ENCODE measurements at regions not wholly inside any gene's neighbourhood (a gene's known extent, or its start where the extent isn't known, plus 50 kb on each side); places are given as distances from the start of the nearest gene placed in this dataset.

DNA sequence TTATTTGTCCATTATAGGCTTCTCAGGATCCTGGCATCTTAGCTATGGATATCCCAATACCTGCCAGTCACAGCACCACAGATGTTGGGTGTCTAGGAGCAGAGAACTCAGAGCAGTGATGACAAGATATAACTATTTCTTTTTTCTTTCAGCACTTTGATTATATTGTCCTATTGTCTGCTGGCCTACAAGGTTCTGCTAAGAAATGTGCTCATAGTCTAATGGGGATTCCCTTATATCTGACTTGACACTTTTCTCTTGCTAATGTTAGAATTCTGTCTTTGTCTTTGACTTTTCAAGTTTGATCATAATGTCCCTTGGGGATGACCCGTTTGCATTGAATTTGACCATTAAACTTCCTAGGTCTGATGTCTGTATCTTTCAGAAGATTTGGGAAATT is 270.4 kb downstream of the OGFRL1 start:
- no peak for TF ChIP-seq TSHZ2 (CRISPR knock-in tag; IDR thresholded peaks at IDR 0.05)
- no peak for TF ChIP-seq ISL1 (CRISPR knock-in tag; IDR thresholded peaks at IDR 0.05)
- TF ChIP-seq TOX (CRISPR knock-in tag; IDR thresholded peaks at IDR 0.05; ENCODE audit: borderline replicate concordance): no peak
- TF ChIP-seq ZFP30 (CRISPR knock-in tag; IDR thresholded peaks at IDR 0.05): no peak
- no peak for TF ChIP-seq RARB (CRISPR knock-in tag; IDR thresholded peaks at IDR 0.05)
- no peak for TF ChIP-seq GLIS3 (CRISPR knock-in tag; IDR thresholded peaks at IDR 0.05)
- TF ChIP-seq PATZ1 (CRISPR knock-in tag; IDR thresholded peaks at IDR 0.05; ENCODE audit: borderline replicate concordance): no peak
- no peak for TF ChIP-seq ZNF8 (CRISPR knock-in tag; IDR thresholded peaks at IDR 0.05)
- TF ChIP-seq ZFP3 (CRISPR knock-in tag; IDR thresholded peaks at IDR 0.05): no peak
- TF ChIP-seq ARNTL (CRISPR knock-in tag; IDR thresholded peaks at IDR 0.05; ENCODE audit: borderline replicate concordance, low read depth): no peak
- no peak for TF ChIP-seq PPARA (CRISPR knock-in tag; IDR thresholded peaks at IDR 0.05; ENCODE audit: borderline replicate concordance)
- TF ChIP-seq ESRRG (CRISPR knock-in tag; IDR thresholded peaks at IDR 0.05): no peak
- TF ChIP-seq CSDC2 (CRISPR knock-in tag; IDR thresholded peaks at IDR 0.05): no peak
- TF ChIP-seq SNAI2 (CRISPR knock-in tag; IDR thresholded peaks at IDR 0.05): no peak
- TF ChIP-seq BACH2 (CRISPR knock-in tag; IDR thresholded peaks at IDR 0.05; ENCODE audit: borderline replicate concordance): no peak
- TF ChIP-seq ZNF70 (CRISPR knock-in tag; IDR thresholded peaks at IDR 0.05): no peak
- TF ChIP-seq, protein P1, sequence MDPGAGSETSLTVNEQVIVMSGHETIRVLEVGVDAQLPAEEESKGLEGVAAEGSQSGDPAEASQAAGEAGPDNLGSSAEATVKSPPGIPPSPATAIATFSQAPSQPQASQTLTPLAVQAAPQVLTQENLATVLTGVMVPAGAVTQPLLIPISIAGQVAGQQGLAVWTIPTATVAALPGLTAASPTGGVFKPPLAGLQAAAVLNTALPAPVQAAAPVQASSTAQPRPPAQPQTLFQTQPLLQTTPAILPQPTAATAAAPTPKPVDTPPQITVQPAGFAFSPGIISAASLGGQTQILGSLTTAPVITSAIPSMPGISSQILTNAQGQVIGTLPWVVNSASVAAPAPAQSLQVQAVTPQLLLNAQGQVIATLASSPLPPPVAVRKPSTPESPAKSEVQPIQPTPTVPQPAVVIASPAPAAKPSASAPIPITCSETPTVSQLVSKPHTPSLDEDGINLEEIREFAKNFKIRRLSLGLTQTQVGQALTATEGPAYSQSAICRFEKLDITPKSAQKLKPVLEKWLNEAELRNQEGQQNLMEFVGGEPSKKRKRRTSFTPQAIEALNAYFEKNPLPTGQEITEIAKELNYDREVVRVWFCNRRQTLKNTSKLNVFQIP (CRISPR knock-in tag; IDR thresholded peaks at IDR 0.05; ENCODE audit: borderline replicate concordance, low read depth): no peak
- TF ChIP-seq ZNF565 (CRISPR knock-in tag; conservative IDR thresholded peaks at IDR 0.05; ENCODE audit: low read depth): no peak
- no peak for TF ChIP-seq TCF4 (CRISPR knock-in tag; IDR thresholded peaks at IDR 0.05; ENCODE audit: borderline replicate concordance)
- TF ChIP-seq CREB5 (CRISPR knock-in tag; IDR thresholded peaks at IDR 0.05; ENCODE audit: low read depth): no peak
- ATAC-seq: no peak

DNA sequence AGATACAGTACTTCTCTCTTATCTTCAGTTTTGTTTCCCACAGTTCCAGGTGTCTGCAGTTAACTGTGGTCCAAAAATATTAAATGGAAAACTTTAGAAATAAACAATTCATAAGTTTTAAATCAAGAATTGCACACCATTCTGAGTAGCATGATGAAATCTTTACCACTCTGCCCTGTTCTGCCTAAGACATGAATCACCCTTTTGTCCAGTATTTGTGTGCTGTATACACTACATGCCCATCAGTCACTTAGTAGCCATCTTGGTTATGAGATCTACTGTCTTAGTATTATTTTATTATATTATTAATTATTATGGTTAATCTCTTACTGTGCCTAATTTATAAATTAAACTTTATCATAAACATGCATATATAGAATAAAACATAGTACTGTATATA is 279.0 kb downstream of the OGFRL1 start:
- ATAC-seq: no peak

More for the DNA sequence above, 279.0 kb downstream of the OGFRL1 start:
- TF ChIP-seq PATZ1 (CRISPR knock-in tag; IDR thresholded peaks at IDR 0.05; ENCODE audit: borderline replicate concordance): no peak
- TF ChIP-seq ARNTL (CRISPR knock-in tag; IDR thresholded peaks at IDR 0.05; ENCODE audit: borderline replicate concordance, low read depth): no peak
- no peak for TF ChIP-seq ZFP3 (CRISPR knock-in tag; IDR thresholded peaks at IDR 0.05)
- no peak for TF ChIP-seq ZNF8 (CRISPR knock-in tag; IDR thresholded peaks at IDR 0.05)
- no peak for TF ChIP-seq TSHZ2 (CRISPR knock-in tag; IDR thresholded peaks at IDR 0.05)
- no peak for TF ChIP-seq CSDC2 (CRISPR knock-in tag; IDR thresholded peaks at IDR 0.05)
- TF ChIP-seq SNAI2 (CRISPR knock-in tag; IDR thresholded peaks at IDR 0.05): no peak
- no peak for TF ChIP-seq ESRRG (CRISPR knock-in tag; IDR thresholded peaks at IDR 0.05)
- no peak for TF ChIP-seq ZNF70 (CRISPR knock-in tag; IDR thresholded peaks at IDR 0.05)
- no peak for TF ChIP-seq OSR1 (CRISPR knock-in tag; IDR thresholded peaks at IDR 0.05)
- TF ChIP-seq ZFP30 (CRISPR knock-in tag; IDR thresholded peaks at IDR 0.05): no peak
- TF ChIP-seq TCF4 (CRISPR knock-in tag; IDR thresholded peaks at IDR 0.05; ENCODE audit: borderline replicate concordance): no peak

Measured in SK-N-SH treated with all-trans-retinoic acid at 6 μM for 48 hours (cell line).